ENCODE measurements at regions not wholly inside any gene's neighbourhood (a gene's known extent, or its start where the extent isn't known, plus 50 kb on each side); places are given as distances from the start of the nearest gene placed in this dataset.

DNA sequence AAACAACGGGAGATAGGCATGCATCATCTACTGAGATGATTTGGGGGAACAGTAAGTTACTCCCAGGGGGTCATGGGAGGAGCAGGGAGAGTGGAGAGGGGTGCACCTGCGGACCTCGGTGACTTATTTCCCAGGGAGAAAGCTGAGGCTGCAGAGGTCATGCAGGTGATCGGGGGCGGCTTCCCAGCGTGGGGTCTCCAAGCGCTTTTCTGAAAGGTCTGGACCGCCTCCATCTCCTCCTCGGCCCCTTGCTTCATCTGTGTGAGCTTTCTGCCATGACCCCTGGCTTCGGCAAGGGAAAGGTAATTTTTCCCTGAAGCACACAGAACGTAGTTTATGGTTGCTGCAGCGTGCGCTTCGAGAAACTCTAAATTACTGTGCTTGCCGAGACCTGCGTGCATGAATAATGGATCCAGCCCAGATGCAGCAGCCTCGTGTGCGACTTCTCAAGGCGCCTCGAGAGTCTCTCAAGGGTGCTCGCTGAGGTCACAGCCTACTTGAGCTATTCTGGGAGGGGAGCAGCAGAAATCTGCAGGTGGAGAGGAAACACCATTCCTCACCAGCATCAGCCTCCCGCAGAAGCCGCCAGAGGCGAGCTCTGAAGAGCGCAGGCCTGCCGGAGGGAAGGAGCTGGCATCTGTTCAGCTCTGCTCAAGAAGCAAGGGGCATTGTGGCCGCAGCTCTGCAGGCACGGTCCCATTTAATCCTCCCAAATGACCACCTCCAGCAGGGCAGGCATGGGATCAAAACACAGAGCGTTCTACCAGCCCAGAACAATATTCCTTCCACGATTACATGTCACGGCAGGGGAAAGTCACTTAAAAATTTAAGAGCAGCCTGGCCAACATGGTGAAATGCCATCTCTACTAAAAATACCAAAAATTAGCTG lies 308.4 kb upstream of the MYT1L start:
- TF ChIP-seq, protein P1, sequence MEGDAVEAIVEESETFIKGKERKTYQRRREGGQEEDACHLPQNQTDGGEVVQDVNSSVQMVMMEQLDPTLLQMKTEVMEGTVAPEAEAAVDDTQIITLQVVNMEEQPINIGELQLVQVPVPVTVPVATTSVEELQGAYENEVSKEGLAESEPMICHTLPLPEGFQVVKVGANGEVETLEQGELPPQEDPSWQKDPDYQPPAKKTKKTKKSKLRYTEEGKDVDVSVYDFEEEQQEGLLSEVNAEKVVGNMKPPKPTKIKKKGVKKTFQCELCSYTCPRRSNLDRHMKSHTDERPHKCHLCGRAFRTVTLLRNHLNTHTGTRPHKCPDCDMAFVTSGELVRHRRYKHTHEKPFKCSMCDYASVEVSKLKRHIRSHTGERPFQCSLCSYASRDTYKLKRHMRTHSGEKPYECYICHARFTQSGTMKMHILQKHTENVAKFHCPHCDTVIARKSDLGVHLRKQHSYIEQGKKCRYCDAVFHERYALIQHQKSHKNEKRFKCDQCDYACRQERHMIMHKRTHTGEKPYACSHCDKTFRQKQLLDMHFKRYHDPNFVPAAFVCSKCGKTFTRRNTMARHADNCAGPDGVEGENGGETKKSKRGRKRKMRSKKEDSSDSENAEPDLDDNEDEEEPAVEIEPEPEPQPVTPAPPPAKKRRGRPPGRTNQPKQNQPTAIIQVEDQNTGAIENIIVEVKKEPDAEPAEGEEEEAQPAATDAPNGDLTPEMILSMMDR (IDR thresholded peaks at IDR 0.05): no peak
- TF ChIP-seq EZH2phosphoT487 (IDR thresholded peaks at IDR 0.05) (no peak), EZH2 (IDR thresholded peaks at IDR 0.05) (no peak)
